Activated T-cell treated with anti-CD3 and anti-CD28 coated beads, Interleukin-2, amount 50 U/mL, for 72 hours (primary cell): ENCODE measurements at regions not wholly inside any gene's neighbourhood (a gene's known extent, or its start where the extent isn't known, plus 50 kb on each side); places are given as distances from the start of the nearest gene placed in this dataset.
"Not testable (repeated sequence)": the region's sequence is repeated elsewhere in the genome, so short reads cannot be mapped to it uniquely, and the experiment has no call there.

Experiments
- ATAC-seq, 2 donors: fragments of 150-1000 bp; cut with Tn5 transposase; replicated peaks in 1 of 2; 2 replicates each; pipeline ENCODE4 v1.10.0; 2021; ENCODE audit warnings: moderate library complexity in 2 of 2, mild to moderate bottlenecking in 1 of 2
- DNase-seq, 2 donors: peaks; one replicate each; pipeline ENCODE4 v3.0.0; 2021 to 2022; ENCODE audit warnings: mixed read lengths in 1 of 2
- H3K27ac Mint-ChIP-seq: one replicate; pipeline ENCODE4 v1.8.0; 2022; ENCODE audit warnings: mild to moderate bottlenecking, moderate library complexity, mixed read lengths
- H3K27me3 Mint-ChIP-seq: one replicate; pipeline ENCODE4 v1.8.0; 2022; ENCODE audit warnings: low read depth, mixed read lengths
- H3K36me3 Mint-ChIP-seq, 2 donors: one replicate each; pipeline ENCODE4 v1.8.0; 2022; ENCODE audit warnings: mixed read lengths in 2 of 2, mild to moderate bottlenecking in 1 of 2; ENCODE audit not compliant: insufficient read depth in 2 of 2
- H3K4me1 Mint-ChIP-seq: one replicate; pipeline ENCODE4 v1.8.0; 2022; ENCODE audit warnings: low read depth, mixed read lengths
- H3K4me3 Mint-ChIP-seq, 2 donors: one replicate each; pipeline ENCODE4 v1.8.0; 2022; ENCODE audit warnings: mild to moderate bottlenecking in 2 of 2, mixed read lengths in 2 of 2, moderate library complexity in 2 of 2
- H3K9me3 Mint-ChIP-seq, 2 donors: one replicate each; pipeline ENCODE4 v1.8.0; 2022; ENCODE audit warnings: mixed read lengths in 2 of 2

- Mint-ChIP-seq H3K4me1 (peaks cover 6% of the 10 kb centered on the region), H3K27ac (no peak overlapping the region), H3K36me3 (no peaks in the 10 kb centered on the region), H3K9me3 (no peaks in the 10 kb centered on the region), H3K4me3 (no peak overlapping the region), H3K27me3 (peaks cover 46% of the 10 kb centered on the region)
- ATAC-seq (no peak), DNase-seq (no peak)
Measured at GRCh38 chr14:101657372-101657771, 96.1 kb downstream of the DIO3 start.

GRCh38 chr14:101665478-101666078 is 95.9 kb upstream of the PPP2R5C start:
- Mint-ChIP-seq H3K27ac (peak overlapping the region; percentile 78), H3K4me1 (no peaks in the 10 kb centered on the region), H3K4me3 (no peak overlapping the region), H3K9me3 (peaks cover 6 to 9% of the 10 kb centered on the region in 2 donors), H3K27me3 (peaks cover 17% of the 10 kb centered on the region), H3K36me3 (peaks cover 8 to 11% of the 10 kb centered on the region in 2 donors)
- ATAC-seq (peak in 1 of 2 donors; percentile 61), DNase-seq (peak; percentile 45 to 65)

- Mint-ChIP-seq H3K27ac (no peak overlapping the region), H3K4me1 (no peaks in the 10 kb centered on the region), H3K9me3 (peaks cover 6 to 10% of the 10 kb centered on the region in 2 donors), H3K36me3 (peaks cover 8 to 12% of the 10 kb centered on the region in 2 donors), H3K4me3 (no peak overlapping the region), H3K27me3 (peaks cover 17% of the 10 kb centered on the region)
- ATAC-seq (no peak), DNase-seq (no peak)
Measured at GRCh38 chr14:101666264-101666663, 95.2 kb upstream of the PPP2R5C start.

GRCh38 chr14:101669629-101670028 is 91.9 kb upstream of the PPP2R5C start:
- Mint-ChIP-seq H3K9me3 (peaks cover 9 to 15% of the 10 kb centered on the region in 2 donors), H3K27ac (no peak overlapping the region), H3K4me1 (no peaks in the 10 kb centered on the region), H3K27me3 (peaks cover 32% of the 10 kb centered on the region), H3K36me3 (peaks cover 11 to 16% of the 10 kb centered on the region in 2 donors), H3K4me3 (no peak overlapping the region)
- no peak for DNase-seq
- ATAC-seq = no peak

- H3K9me3 Mint-ChIP-seq = peaks cover 9 to 13% of the 10 kb centered on the region in 2 donors
- H3K27ac Mint-ChIP-seq = no peak overlapping the region
- H3K27me3 Mint-ChIP-seq = peaks cover 21% of the 10 kb centered on the region
- no peak for ATAC-seq
- peaks cover 7 to 14% of the 10 kb centered on the region in 2 donors for H3K36me3 Mint-ChIP-seq
- H3K4me1 Mint-ChIP-seq = no peaks in the 10 kb centered on the region
- DNase-seq = no peak
- H3K4me3 Mint-ChIP-seq = no peak overlapping the region
Measured at GRCh38 chr14:101673873-101674272, 87.6 kb upstream of the PPP2R5C start.

DNA sequence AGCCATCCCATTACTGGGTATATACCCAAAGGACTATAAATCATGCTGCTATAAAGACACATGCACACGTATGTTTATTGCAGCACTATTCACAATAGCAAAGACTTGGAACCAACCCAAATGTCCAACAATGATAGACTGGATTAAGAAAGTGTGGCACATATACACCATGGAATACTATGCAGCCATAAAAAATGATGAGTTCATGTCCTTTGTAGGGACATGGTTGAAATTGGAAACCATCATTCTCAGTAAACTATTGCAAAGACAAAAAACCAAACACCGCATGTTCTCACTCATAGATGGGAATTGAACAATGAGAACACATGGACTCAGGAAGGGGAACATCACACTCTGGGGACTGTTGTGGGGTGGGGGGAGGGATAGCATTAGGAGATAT is 85.7 kb upstream of the PPP2R5C start:
- H3K36me3 Mint-ChIP-seq, H3K4me1 Mint-ChIP-seq, H3K4me3 Mint-ChIP-seq, ATAC-seq, DNase-seq, H3K9me3 Mint-ChIP-seq, H3K27ac Mint-ChIP-seq: not testable (repeated sequence)
- H3K27me3 Mint-ChIP-seq = peaks cover 15% of the 10 kb centered on the region

DNA sequence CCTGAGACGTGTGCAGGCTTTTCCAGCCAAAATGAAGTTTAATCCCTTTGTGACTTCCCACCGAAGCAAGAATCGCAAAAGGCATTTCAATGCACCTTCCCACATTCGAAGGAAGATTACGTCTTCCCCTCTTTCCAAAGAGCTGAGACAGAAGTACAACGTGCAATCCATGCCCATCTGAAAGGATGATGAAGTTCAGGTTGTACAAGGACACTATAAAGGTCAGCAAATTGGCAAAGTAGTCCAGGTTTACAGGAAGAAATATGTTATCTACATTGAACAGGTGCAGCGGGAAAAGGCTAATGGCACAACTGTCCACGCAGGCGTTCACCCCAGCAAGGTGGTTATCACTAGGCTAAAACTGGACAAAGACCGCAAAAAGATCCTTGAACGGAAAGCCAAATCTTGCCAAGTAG is 83.6 kb upstream of the PPP2R5C start:
- H3K27me3 Mint-ChIP-seq = peaks cover 13% of the 10 kb centered on the region
- not testable (repeated sequence) for H3K4me3 Mint-ChIP-seq, H3K27ac Mint-ChIP-seq, H3K9me3 Mint-ChIP-seq, DNase-seq, ATAC-seq, H3K4me1 Mint-ChIP-seq, H3K36me3 Mint-ChIP-seq

GRCh38 chr14:101681795-101682194 is 79.7 kb upstream of the PPP2R5C start:
- Mint-ChIP-seq H3K27me3 (peaks cover 11% of the 10 kb centered on the region), H3K9me3 (no peaks in the 10 kb centered on the region), H3K4me1 (no peaks in the 10 kb centered on the region), H3K27ac (no peak overlapping the region), H3K36me3 (no peaks in the 10 kb centered on the region), H3K4me3 (no peak overlapping the region)
- ATAC-seq (no peak), DNase-seq (no peak)

- H3K27me3 Mint-ChIP-seq = peaks cover 11% of the 10 kb centered on the region
- DNase-seq (no peak), ATAC-seq (no peak)
- no peaks in the 10 kb centered on the region for H3K4me1 Mint-ChIP-seq
- no peak overlapping the region for H3K4me3 Mint-ChIP-seq
- H3K27ac Mint-ChIP-seq = no peak overlapping the region
- no peaks in the 10 kb centered on the region for H3K36me3 Mint-ChIP-seq
- no peaks in the 10 kb centered on the region for H3K9me3 Mint-ChIP-seq
Measured at GRCh38 chr14:101683365-101683764, 78.1 kb upstream of the PPP2R5C start.

DNA sequence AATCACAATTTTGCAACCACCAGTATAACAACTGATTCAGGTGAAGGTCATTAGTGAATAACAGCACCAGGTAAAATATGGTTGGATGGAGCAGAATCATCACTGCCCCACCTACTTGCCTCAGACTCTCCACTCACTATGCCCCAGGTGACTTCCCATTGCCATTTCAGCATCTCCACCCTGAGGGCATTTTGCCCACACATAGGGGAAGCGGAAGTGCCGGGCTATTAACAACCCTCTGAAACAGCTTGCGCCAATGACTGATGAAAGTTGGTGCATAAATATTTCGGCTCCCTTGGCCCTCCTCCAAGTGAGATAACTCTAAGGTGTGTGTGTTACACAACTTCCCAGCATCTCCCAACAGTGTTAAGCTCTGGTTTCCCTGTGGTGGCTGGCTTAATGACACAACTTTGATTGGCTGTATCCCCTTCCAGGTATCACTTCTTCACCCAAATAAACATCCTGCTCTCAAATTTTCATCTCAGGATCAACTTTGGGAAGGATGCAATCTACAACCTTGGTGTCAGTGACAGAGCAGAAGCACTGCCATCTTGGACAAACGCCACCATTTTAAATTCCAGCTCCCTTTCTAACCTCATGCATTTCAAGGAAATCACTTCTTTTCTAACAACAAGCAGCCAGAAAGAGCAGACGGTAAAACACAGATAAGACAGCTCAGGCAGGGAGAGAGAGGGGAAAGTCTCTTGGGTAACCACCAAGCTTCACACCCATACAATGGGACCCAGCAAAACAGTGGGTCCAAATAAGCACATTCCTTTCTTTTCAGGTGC is 73.6 kb upstream of the PPP2R5C start:
- Mint-ChIP-seq H3K27ac (no peak overlapping the region), H3K36me3 (no peaks in the 10 kb centered on the region), H3K9me3 (no peaks in the 10 kb centered on the region), H3K4me1 (no peaks in the 10 kb centered on the region), H3K4me3 (no peak overlapping the region), H3K27me3 (peaks cover 14% of the 10 kb centered on the region)
- ATAC-seq (no peak), DNase-seq (no peak)

GRCh38 chr14:101689039-101689501 is 72.4 kb upstream of the PPP2R5C start:
- Mint-ChIP-seq H3K4me3 (no peak overlapping the region), H3K27ac (no peak overlapping the region), H3K27me3 (peaks cover 7% of the 10 kb centered on the region), H3K4me1 (no peaks in the 10 kb centered on the region), H3K9me3 (no peaks in the 10 kb centered on the region), H3K36me3 (no peaks in the 10 kb centered on the region)
- DNase-seq = no peak
- no peak for ATAC-seq

- H3K27me3 Mint-ChIP-seq = not testable (repeated sequence)
Measured at GRCh38 chr14:101689966-101690365, 71.5 kb upstream of the PPP2R5C start.

GRCh38 chr14:101695659-101696058 is 65.8 kb upstream of the PPP2R5C start:
- Mint-ChIP-seq H3K27me3 (peaks cover 10% of the 10 kb centered on the region), H3K27ac (no peak overlapping the region), H3K4me1 (no peaks in the 10 kb centered on the region), H3K36me3 (peaks cover 0 to 1% of the 10 kb centered on the region in 2 donors), H3K4me3 (no peak overlapping the region), H3K9me3 (peaks cover 0 to 4% of the 10 kb centered on the region in 2 donors)
- ATAC-seq (no peak), DNase-seq (no peak)

More at GRCh38 chr14:101689966-101690365, 71.5 kb upstream of the PPP2R5C start:
- ATAC-seq, H3K4me1 Mint-ChIP-seq, H3K36me3 Mint-ChIP-seq, H3K4me3 Mint-ChIP-seq, H3K9me3 Mint-ChIP-seq, DNase-seq, H3K27ac Mint-ChIP-seq: not testable (repeated sequence)
